Body of pancreas (tissue), 4 donors: ENCODE measurements at regions not wholly inside any gene's neighbourhood (a gene's known extent, or its start where the extent isn't known, plus 50 kb on each side); places are given as distances from the start of the nearest gene placed in this dataset.
A peak's percentile ranks its signal among the peaks of the same experiment; 100 is the strongest.
"Not testable (repeated sequence)": the region's sequence is repeated elsewhere in the genome, so short reads cannot be mapped to it uniquely, and the experiment has no call there.

Source experiments
- ATAC-seq: fragments of 150-250 bp; one replicate; pipeline ENCODE4 v1.9.1; 2016
- DNase-seq, 4 donors: peaks; one replicate each; pipeline ENCODE4 v3.0.0-alpha.2; 2019
- H3K27ac ChIP-seq, 4 donors: fragments of 200-600 bp; sonication (generic); 1 replicate in 3 of 4; 2 replicates in 1 of 4; pipeline versions ENCODE4 v1.5.1 to v1.6.1; 2016 to 2019; ENCODE audit warnings: mild to moderate bottlenecking in 1 of 4, mixed read lengths in 1 of 4, moderate library complexity in 1 of 4
- H3K27me3 ChIP-seq, 2 donors: fragments of 200-600 bp; sonication (generic); one replicate each; pipeline ENCODE4 v1.6.0; 2016; ENCODE audit warnings: mild to moderate bottlenecking in 1 of 2
- H3K36me3 ChIP-seq, 2 donors: fragments of 200-600 bp; sonication (generic); replicated peaks in 1 of 2; 2 replicates each; pipeline ENCODE4 v1.5.1; 2016; ENCODE audit warnings: low read depth in 2 of 2; ENCODE audit not compliant: insufficient read depth in 1 of 2
- H3K4me1 ChIP-seq: fragments of 200-600 bp; sonication (generic); one replicate; pipeline ENCODE4 v1.6.0; 2016
- H3K4me3 ChIP-seq, 2 donors: fragments of 200-600 bp; sonication (generic); 1 replicate in 1 of 2; 2 replicates in 1 of 2; pipeline ENCODE4 v1.5.1; 2016 to 2019
- H3K9me3 ChIP-seq, 3 donors: fragments of 200-600 bp; sonication (generic); 1 replicate in 2 of 3; 2 replicates in 1 of 3; pipeline ENCODE4 v1.5.1; 2016
- POLR2A ChIP-seq, 3 donors: fragments of 450-650 bp; IDR thresholded peaks; one replicate each; pipeline ENCODE4 v1.6.1; 2016; ENCODE audit warnings: antibody characterized with exemption in 3 of 3, mild to moderate bottlenecking in 2 of 3
- WGBS, 2 donors: methylation state at CpG; one replicate each; pipeline ENCODE4 v1.1.5; 2017; 5-methylcytosine and 5-hydroxymethylcytosine counted together
- intact Hi-C: fragments of 100-400 bp; cut with DNase I; formaldehyde crosslinking; loops from one replicate; pipeline ENCODE4 v1.15.1; 2023
- TF ChIP-seq, protein P1 (sequence below), 7 experiments: fragments of 450-650 bp in 4 of 7; fragments of 200-600 bp in 3 of 7; sonication (generic) in 3 of 7; IDR thresholded peaks; one replicate each; pipeline ENCODE4 v1.5.1; 2016 to 2019; ENCODE audit warnings: antibody characterized with exemption in 7 of 7

GRCh38 chr11:24267014-24267413, 229.8 kb upstream of the LUZP2 start:
- Histone ChIP-seq H3K36me3 (no peaks in the 10 kb centered on the region), H3K27ac (no peak overlapping the region), H3K27me3 (no peaks in the 10 kb centered on the region), H3K4me1 (no peaks in the 10 kb centered on the region), H3K4me3 (no peak overlapping the region), H3K9me3 (no peaks in the 10 kb centered on the region)
- TF ChIP-seq POLR2A (IDR thresholded peaks at IDR 0.05), result no peak
- TF ChIP-seq, protein P1, sequence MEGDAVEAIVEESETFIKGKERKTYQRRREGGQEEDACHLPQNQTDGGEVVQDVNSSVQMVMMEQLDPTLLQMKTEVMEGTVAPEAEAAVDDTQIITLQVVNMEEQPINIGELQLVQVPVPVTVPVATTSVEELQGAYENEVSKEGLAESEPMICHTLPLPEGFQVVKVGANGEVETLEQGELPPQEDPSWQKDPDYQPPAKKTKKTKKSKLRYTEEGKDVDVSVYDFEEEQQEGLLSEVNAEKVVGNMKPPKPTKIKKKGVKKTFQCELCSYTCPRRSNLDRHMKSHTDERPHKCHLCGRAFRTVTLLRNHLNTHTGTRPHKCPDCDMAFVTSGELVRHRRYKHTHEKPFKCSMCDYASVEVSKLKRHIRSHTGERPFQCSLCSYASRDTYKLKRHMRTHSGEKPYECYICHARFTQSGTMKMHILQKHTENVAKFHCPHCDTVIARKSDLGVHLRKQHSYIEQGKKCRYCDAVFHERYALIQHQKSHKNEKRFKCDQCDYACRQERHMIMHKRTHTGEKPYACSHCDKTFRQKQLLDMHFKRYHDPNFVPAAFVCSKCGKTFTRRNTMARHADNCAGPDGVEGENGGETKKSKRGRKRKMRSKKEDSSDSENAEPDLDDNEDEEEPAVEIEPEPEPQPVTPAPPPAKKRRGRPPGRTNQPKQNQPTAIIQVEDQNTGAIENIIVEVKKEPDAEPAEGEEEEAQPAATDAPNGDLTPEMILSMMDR (IDR thresholded peaks at IDR 0.05), result no peak
- intact Hi-C loops, result no loop called here
- DNase-seq (peak in 1 of 4 donors; percentile 9), ATAC-seq (no peak)
- WGBS, 2 donors, result 39 to 45% methylated on average over 2 of the region's 2 CpGs

- Histone ChIP-seq H3K9me3 (no peaks in the 10 kb centered on the region), H3K36me3 (no peaks in the 10 kb centered on the region), H3K27me3 (no peaks in the 10 kb centered on the region), H3K4me3 (no peak overlapping the region), H3K27ac (no peak overlapping the region), H3K4me1 (no peaks in the 10 kb centered on the region)
- DNase-seq (no peak), ATAC-seq (no peak)
- TF ChIP-seq, protein P1 (IDR thresholded peaks at IDR 0.05), result no peak
- no peak for TF ChIP-seq POLR2A (IDR thresholded peaks at IDR 0.05)
- intact Hi-C loops, result no loop called here
- WGBS, 2 donors, result 83 to 88% methylated on average over 2 of the region's 2 CpGs
These were observed 225.1 kb upstream of the LUZP2 start for GRCh38 chr11:24271798-24272197.

GRCh38 chr11:24274214-24274781, 222.6 kb upstream of the LUZP2 start:
- H3K27ac ChIP-seq, intact Hi-C loops, DNase-seq, ATAC-seq, H3K4me1 ChIP-seq, H3K4me3 ChIP-seq, H3K9me3 ChIP-seq, H3K27me3 ChIP-seq, H3K36me3 ChIP-seq: not testable (repeated sequence)
- 83 to 97% methylated on average over 3 to 25 of the region's 25 CpGs for WGBS, 2 donors

DNA sequence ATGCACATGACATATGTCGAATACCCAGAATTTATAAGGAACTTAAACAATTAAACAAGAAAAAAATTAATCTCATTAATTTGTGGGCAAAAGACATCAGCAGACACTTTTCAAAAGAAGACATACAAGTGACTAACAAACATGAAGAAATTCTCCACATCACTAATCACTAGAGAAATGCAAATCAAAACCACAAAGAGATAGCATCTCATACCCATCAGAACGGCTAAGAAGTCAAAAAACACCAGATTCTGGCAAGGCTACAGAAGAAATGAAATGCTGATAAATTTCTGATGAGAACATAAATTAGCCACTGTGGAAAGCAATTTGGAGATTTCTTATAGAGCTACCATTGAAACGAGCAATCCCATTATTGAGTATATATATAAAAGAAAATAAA, 210.6 kb upstream of the LUZP2 start:
- H3K36me3 ChIP-seq, result no peaks in the 10 kb centered on the region
- no peak overlapping the region for H3K27ac ChIP-seq
- WGBS, 2 donors, result 46 to 53% methylated on average over 3 of the region's 3 CpGs
- H3K9me3 ChIP-seq, result peaks cover 0 to 3% (median 0%) of the 10 kb centered on the region in 3 donors
- ATAC-seq (no peak), DNase-seq (no peak)
- H3K4me1 ChIP-seq, result no peaks in the 10 kb centered on the region
- no peak overlapping the region for H3K4me3 ChIP-seq
- intact Hi-C loops, result no loop called here
- H3K27me3 ChIP-seq, result no peaks in the 10 kb centered on the region
- TF ChIP-seq POLR2A (IDR thresholded peaks at IDR 0.05), result no peak

DNA sequence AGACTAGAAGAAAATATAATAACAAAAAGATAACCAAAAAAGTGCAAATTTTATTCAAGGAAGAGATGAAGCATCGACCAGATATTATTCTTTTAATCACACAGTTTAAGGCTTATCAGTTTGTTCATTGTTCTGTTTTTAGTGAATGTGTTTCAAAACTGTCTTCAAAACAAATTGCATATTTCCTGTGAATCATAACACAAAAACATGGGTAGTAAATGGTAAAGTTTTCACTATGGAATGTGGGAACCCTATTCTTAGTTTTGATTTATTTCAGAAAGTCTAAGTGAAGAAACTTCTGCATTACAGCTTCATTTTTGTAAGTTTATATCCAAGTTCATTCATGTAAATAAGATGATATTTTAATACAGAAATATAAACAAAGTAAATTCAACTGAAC, 207.6 kb upstream of the LUZP2 start:
- intact Hi-C loops, result no loop called here
- TF ChIP-seq POLR2A (IDR thresholded peaks at IDR 0.05), result no peak
- TF ChIP-seq, protein P1 (IDR thresholded peaks at IDR 0.05), result no peak
- peaks cover 0 to 3% (median 0%) of the 10 kb centered on the region in 3 donors for H3K9me3 ChIP-seq
- H3K27me3 ChIP-seq, result no peaks in the 10 kb centered on the region
- no peak for ATAC-seq
- no peaks in the 10 kb centered on the region for H3K36me3 ChIP-seq
- H3K4me3 ChIP-seq, result no peak overlapping the region
- H3K4me1 ChIP-seq, result no peaks in the 10 kb centered on the region
- 26 to 37% methylated on average over 1 of the region's 1 CpG for whole genome bisulfite sequencing, 2 donors
- DNase-seq, result no peak
- no peak overlapping the region for H3K27ac ChIP-seq

GRCh38 chr11:24293964-24294363, 202.9 kb upstream of the LUZP2 start:
- no peak for DNase-seq
- Histone ChIP-seq H3K36me3 (no peaks in the 10 kb centered on the region), H3K4me1 (no peaks in the 10 kb centered on the region), H3K27ac (no peak overlapping the region), H3K27me3 (no peaks in the 10 kb centered on the region), H3K9me3 (peaks cover 0 to 3% (median 0%) of the 10 kb centered on the region in 3 donors), H3K4me3 (no peak overlapping the region)
- WGBS, 2 donors, result 95 to 97% methylated on average over 3 of the region's 3 CpGs
- intact Hi-C loops, result no loop called here
- TF ChIP-seq POLR2A (IDR thresholded peaks at IDR 0.05), result no peak
- TF ChIP-seq, protein P1 (IDR thresholded peaks at IDR 0.05), result no peak
- no peak for ATAC-seq
